Adrenal gland (tissue), 2 donors: ENCODE measurements at regions not wholly inside any gene's neighbourhood (a gene's known extent, or its start where the extent isn't known, plus 50 kb on each side); places are given as distances from the start of the nearest gene placed in this dataset.

Experiments used
- small RNA-seq, 2 donors: library from RNA; depleted of rRNA; stranded (forward); fragments of <200 nt; gene quantifications; one replicate each; pipeline ENCODE3, GENCODE V24; 2016

Small RNAs in the stretch of these regions (small RNA-seq; reads per million reads assigned to genes)
- gene RNU6-325P: 0 reads per million in 2 donors
